ENCODE measurements at regions not wholly inside any gene's neighbourhood (a gene's known extent, or its start where the extent isn't known, plus 50 kb on each side); places are given as distances from the start of the nearest gene placed in this dataset.

- no peaks in the 10 kb centered on the region for H3K36me3 ChIP-seq
- DNase-seq (ENCODE audit: low spot score) (no peak), ATAC-seq (ENCODE audit: insufficient number of reproducible peaks, low FRiP score, low read depth) (no peak)
- H3K27me3 ChIP-seq (replicated peaks; ENCODE audit: insufficient read depth): no peaks in the 10 kb centered on the region
- H3K9me3 ChIP-seq: peaks cover 5% of the 10 kb centered on the region
- no peak overlapping the region for H3K4me3 ChIP-seq
- no peaks in the 10 kb centered on the region for H3K4me1 ChIP-seq (ENCODE audit: control insufficient read depth in 1 of 2, low read depth in 2 of 2)
- TF ChIP-seq CTCF (IDR thresholded peaks at IDR 0.05): no peak
- H3K27ac ChIP-seq: no peak overlapping the region
Measured at GRCh38 chr13:93003531-93003930, 223.1 kb upstream of the GPC6 start.

- ATAC-seq (ENCODE audit: insufficient number of reproducible peaks, low FRiP score, low read depth): no peak
- TF ChIP-seq CTCF (IDR thresholded peaks at IDR 0.05): no peak
- Histone ChIP-seq H3K4me3 (no peak overlapping the region), H3K4me1 (ENCODE audit: control insufficient read depth in 1 of 2, low read depth in 2 of 2) (no peaks in the 10 kb centered on the region), H3K27me3 (replicated peaks; ENCODE audit: insufficient read depth) (no peaks in the 10 kb centered on the region), H3K9me3 (peaks cover 5% of the 10 kb centered on the region), H3K36me3 (no peaks in the 10 kb centered on the region), H3K27ac (no peak overlapping the region)
- no peak for DNase-seq (ENCODE audit: low spot score)
Measured at GRCh38 chr13:93004919-93005318, 221.7 kb upstream of the GPC6 start.

GRCh38 chr13:93007928-93008327, 218.7 kb upstream of the GPC6 start:
- no peak overlapping the region for H3K27ac ChIP-seq
- no peak for ATAC-seq (ENCODE audit: insufficient number of reproducible peaks, low FRiP score, low read depth)
- H3K27me3 ChIP-seq (replicated peaks; ENCODE audit: insufficient read depth): no peaks in the 10 kb centered on the region
- DNase-seq (ENCODE audit: low spot score): no peak
- no peak for TF ChIP-seq CTCF (IDR thresholded peaks at IDR 0.05)
- peaks cover 5% of the 10 kb centered on the region for H3K9me3 ChIP-seq
- H3K4me1 ChIP-seq (ENCODE audit: control insufficient read depth in 1 of 2, low read depth in 2 of 2): no peaks in the 10 kb centered on the region
- no peak overlapping the region for H3K4me3 ChIP-seq
- no peaks in the 10 kb centered on the region for H3K36me3 ChIP-seq

GRCh38 chr13:93017493-93018112, 209.0 kb upstream of the GPC6 start:
- Histone ChIP-seq H3K27me3 (replicated peaks; ENCODE audit: insufficient read depth) (no peaks in the 10 kb centered on the region), H3K4me3 (no peak overlapping the region), H3K4me1 (ENCODE audit: control insufficient read depth in 1 of 2, low read depth in 2 of 2) (no peaks in the 10 kb centered on the region), H3K9me3 (peaks cover 24% of the 10 kb centered on the region), H3K27ac (no peak overlapping the region), H3K36me3 (no peaks in the 10 kb centered on the region)
- no peak for ATAC-seq (ENCODE audit: insufficient number of reproducible peaks, low FRiP score, low read depth)
- DNase-seq (ENCODE audit: low spot score): no peak
- TF ChIP-seq CTCF (IDR thresholded peaks at IDR 0.05): no peak

- no peaks in the 10 kb centered on the region for H3K36me3 ChIP-seq
- no peaks in the 10 kb centered on the region for H3K27me3 ChIP-seq (replicated peaks; ENCODE audit: insufficient read depth)
- H3K4me1 ChIP-seq (ENCODE audit: control insufficient read depth in 1 of 2, low read depth in 2 of 2): no peaks in the 10 kb centered on the region
- DNase-seq (ENCODE audit: low spot score): no peak
- TF ChIP-seq CTCF (IDR thresholded peaks at IDR 0.05): no peak
- H3K27ac ChIP-seq: no peak overlapping the region
- no peaks in the 10 kb centered on the region for H3K9me3 ChIP-seq
- no peak overlapping the region for H3K4me3 ChIP-seq
- no peak for ATAC-seq (ENCODE audit: insufficient number of reproducible peaks, low FRiP score, low read depth)
Measured at GRCh38 chr13:93023929-93024328, 202.7 kb upstream of the GPC6 start.
